ENCODE measurements at regions not wholly inside any gene's neighbourhood (a gene's known extent, or its start where the extent isn't known, plus 50 kb on each side); places are given as distances from the start of the nearest gene placed in this dataset.

- TF ChIP-seq PATZ1 (CRISPR knock-in tag; IDR thresholded peaks at IDR 0.05; ENCODE audit: borderline replicate concordance): no peak
- TF ChIP-seq RARB (CRISPR knock-in tag; IDR thresholded peaks at IDR 0.05): no peak
- no peak for TF ChIP-seq ZFP30 (CRISPR knock-in tag; IDR thresholded peaks at IDR 0.05)
- no peak for TF ChIP-seq GLIS3 (CRISPR knock-in tag; IDR thresholded peaks at IDR 0.05)
- no peak for TF ChIP-seq ZFP3 (CRISPR knock-in tag; IDR thresholded peaks at IDR 0.05)
- TF ChIP-seq SNAI2 (CRISPR knock-in tag; IDR thresholded peaks at IDR 0.05): no peak
- no peak for TF ChIP-seq ZC3H10 (CRISPR knock-in tag; IDR thresholded peaks at IDR 0.05)
- TF ChIP-seq TCF4 (CRISPR knock-in tag; IDR thresholded peaks at IDR 0.05; ENCODE audit: borderline replicate concordance): no peak
Observed at GRCh38 chr21:35359076-35359475, 310.0 kb upstream of the RUNX1 start.

Data from SK-N-SH treated with all-trans-retinoic acid at 6 μM for 48 hours (cell line).